ENCODE measurements at regions not wholly inside any gene's neighbourhood (a gene's known extent, or its start where the extent isn't known, plus 50 kb on each side); places are given as distances from the start of the nearest gene placed in this dataset.

DNA sequence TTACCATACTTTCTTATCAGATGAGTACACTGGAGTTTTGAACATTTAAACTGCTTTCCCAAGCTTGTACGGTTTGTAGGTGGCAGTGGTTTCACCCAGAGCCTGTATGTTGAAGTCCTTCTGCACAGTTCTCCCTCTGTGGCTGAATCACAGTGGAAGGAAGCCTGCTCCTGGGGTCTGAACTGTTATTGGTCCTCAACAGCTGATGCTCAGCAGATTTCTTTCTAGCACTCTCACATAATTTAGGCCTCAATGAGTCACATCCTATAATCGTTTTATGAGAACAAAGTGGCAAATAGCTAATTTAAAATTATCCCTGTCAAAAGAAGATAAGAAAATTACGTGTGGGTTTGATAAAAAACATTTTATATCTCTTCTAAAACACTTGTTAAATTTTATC is 229.7 kb downstream of the TLE4 start:
- Histone ChIP-seq H3K36me3 (ENCODE audit: control insufficient read depth in 2 of 2, insufficient read depth in 2 of 2, low read length in 1 of 2) (no peaks in the 10 kb centered on the region), H3K4me3 (ENCODE audit: low read length in 2 of 2) (no peak overlapping the region), H3K27ac (ENCODE audit: low read depth in 1 of 2, low read length in 1 of 2) (no peak overlapping the region), H3K4me1 (ENCODE audit: control insufficient read depth in 2 of 2, insufficient read depth in 2 of 2, low read length in 2 of 2) (no peaks in the 10 kb centered on the region), H3K9me3 (ENCODE audit: control insufficient read depth in 2 of 2, insufficient read depth in 1 of 2, low read length in 1 of 2) (no peaks in the 10 kb centered on the region), H3K27me3 (ENCODE audit: control insufficient read depth in 2 of 2, insufficient read depth in 1 of 2, low read length in 1 of 2) (no peaks in the 10 kb centered on the region)
- no peak for DNase-seq (ENCODE audit: low read depth in 6 of 9, low spot score in 9 of 9)
- 88% methylated on average over 3 of the region's 3 CpGs for WGBS

DNA sequence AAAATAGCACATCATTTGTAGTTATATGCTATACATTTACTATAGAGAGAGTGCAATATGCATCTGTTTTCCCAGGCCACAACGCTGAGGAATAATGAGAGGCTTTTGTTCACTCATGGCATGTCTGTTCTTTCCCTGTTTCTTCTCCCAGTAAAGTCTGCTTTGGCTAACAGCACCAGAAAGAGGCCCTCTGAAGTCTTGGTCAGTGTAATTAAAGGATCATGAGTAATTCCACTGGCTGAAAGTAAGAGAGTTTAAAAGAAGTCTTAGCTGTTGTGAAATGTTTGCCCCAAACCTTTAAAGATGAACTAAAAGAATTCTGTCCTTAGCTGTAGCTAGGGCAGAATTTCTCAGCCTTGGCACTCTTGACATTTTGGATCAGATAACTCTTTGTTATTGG is 228.8 kb downstream of the TLE4 start:
- Histone ChIP-seq H3K36me3 (ENCODE audit: control insufficient read depth in 2 of 2, insufficient read depth in 2 of 2, low read length in 1 of 2) (no peaks in the 10 kb centered on the region), H3K4me3 (ENCODE audit: low read length in 2 of 2) (no peak overlapping the region), H3K9me3 (ENCODE audit: control insufficient read depth in 2 of 2, insufficient read depth in 1 of 2, low read length in 1 of 2) (no peaks in the 10 kb centered on the region), H3K4me1 (ENCODE audit: control insufficient read depth in 2 of 2, insufficient read depth in 2 of 2, low read length in 2 of 2) (no peaks in the 10 kb centered on the region), H3K27ac (ENCODE audit: low read depth in 1 of 2, low read length in 1 of 2) (no peak overlapping the region), H3K27me3 (ENCODE audit: control insufficient read depth in 2 of 2, insufficient read depth in 1 of 2, low read length in 1 of 2) (no peaks in the 10 kb centered on the region)
- DNase-seq (ENCODE audit: low read depth in 6 of 9, low spot score in 9 of 9): no peak
- WGBS: 98% methylated on average over 1 of the region's 1 CpG

DNA sequence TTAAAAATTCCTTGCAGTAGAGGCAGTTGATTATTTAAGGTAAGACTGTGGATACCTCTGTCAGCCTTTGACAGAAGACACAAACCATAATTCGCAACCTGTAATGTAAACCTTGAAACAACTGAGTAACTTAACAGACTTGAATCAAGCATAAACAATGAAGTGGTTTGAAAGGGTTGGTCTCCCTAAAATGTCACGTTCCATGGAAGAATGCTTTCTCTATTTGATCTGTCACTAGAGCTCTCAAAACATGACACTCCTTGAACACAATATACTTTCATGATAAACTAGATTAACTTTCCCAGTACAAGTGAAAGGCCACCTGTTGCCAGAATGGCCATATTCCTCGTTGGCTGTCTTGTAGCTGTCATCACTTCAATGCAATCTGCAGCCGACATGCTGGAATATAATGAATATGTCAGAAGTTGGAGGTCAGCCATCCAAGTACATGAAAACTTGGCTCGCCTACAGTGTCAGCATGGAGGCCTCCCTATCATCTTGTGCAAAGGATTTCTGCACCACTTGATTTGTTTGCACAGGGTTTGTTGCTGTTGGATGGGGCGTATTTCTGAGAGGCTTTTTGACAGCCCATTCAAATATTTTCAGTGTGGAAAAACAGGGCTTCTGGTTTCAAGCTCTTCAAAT is 228.0 kb downstream of the TLE4 start:
- no peaks in the 10 kb centered on the region for H3K9me3 ChIP-seq (ENCODE audit: control insufficient read depth in 2 of 2, insufficient read depth in 1 of 2, low read length in 1 of 2)
- no peaks in the 10 kb centered on the region for H3K4me1 ChIP-seq (ENCODE audit: control insufficient read depth in 2 of 2, insufficient read depth in 2 of 2, low read length in 2 of 2)
- H3K36me3 ChIP-seq (ENCODE audit: control insufficient read depth in 2 of 2, insufficient read depth in 2 of 2, low read length in 1 of 2): no peaks in the 10 kb centered on the region
- no peak overlapping the region for H3K4me3 ChIP-seq (ENCODE audit: low read length in 2 of 2)
- H3K27ac ChIP-seq (ENCODE audit: low read depth in 1 of 2, low read length in 1 of 2): no peak overlapping the region
- 93% methylated on average over 6 of the region's 6 CpGs for WGBS
- peak in 1 of 9 donors; percentile 31 for DNase-seq (ENCODE audit: low read depth in 6 of 9, low spot score in 9 of 9)
- H3K27me3 ChIP-seq (ENCODE audit: control insufficient read depth in 2 of 2, insufficient read depth in 1 of 2, low read length in 1 of 2): no peaks in the 10 kb centered on the region

DNA sequence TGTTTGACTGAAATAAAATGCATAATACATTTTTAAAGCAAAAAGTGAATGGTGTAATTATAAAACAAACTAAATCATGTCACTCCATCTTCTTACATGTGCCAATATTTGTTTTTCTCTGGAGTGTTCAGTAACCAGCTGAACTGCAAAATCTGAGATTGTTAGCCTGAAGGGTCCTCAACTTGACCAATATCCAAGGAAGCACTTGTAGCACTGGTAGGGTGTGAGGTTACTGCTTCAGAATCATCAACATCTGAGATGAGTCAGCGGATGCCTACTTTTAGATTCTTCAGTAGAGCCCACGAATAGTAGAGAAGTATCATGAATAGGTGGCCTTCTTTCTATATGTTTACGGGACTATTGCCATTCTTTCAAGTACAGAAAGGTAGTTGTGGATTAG is 226.7 kb downstream of the TLE4 start:
- no peak for DNase-seq (ENCODE audit: low read depth in 6 of 9, low spot score in 9 of 9)
- Histone ChIP-seq H3K27me3 (ENCODE audit: control insufficient read depth in 2 of 2, insufficient read depth in 1 of 2, low read length in 1 of 2) (no peaks in the 10 kb centered on the region), H3K4me3 (ENCODE audit: low read length in 2 of 2) (no peak overlapping the region), H3K4me1 (ENCODE audit: control insufficient read depth in 2 of 2, insufficient read depth in 2 of 2, low read length in 2 of 2) (no peaks in the 10 kb centered on the region), H3K9me3 (ENCODE audit: control insufficient read depth in 2 of 2, insufficient read depth in 1 of 2, low read length in 1 of 2) (no peaks in the 10 kb centered on the region), H3K27ac (ENCODE audit: low read depth in 1 of 2, low read length in 1 of 2) (no peak overlapping the region), H3K36me3 (ENCODE audit: control insufficient read depth in 2 of 2, insufficient read depth in 2 of 2, low read length in 1 of 2) (no peaks in the 10 kb centered on the region)
- WGBS: 97% methylated on average over 3 of the region's 3 CpGs

DNA sequence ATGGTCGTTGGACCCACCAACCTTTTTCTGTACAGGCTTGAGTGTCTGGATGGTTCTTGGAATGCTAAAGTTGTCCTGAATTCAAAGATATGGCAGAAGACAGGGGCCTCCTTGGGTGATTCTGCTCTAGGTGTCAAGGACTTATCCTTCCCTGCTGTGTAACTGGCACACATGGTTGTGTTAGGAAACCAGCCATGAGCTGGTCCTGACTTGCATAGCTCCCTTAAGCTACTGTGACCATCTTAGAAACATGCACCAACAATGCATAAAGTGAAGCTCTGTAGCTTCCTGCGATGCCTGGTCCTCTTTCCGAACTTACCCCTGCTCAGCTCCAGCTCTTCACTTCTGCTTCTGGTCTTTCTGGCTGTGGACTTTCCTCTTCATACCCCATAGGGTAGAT is 224.6 kb downstream of the TLE4 start:
- Histone ChIP-seq H3K4me1 (ENCODE audit: control insufficient read depth in 2 of 2, insufficient read depth in 2 of 2, low read length in 2 of 2) (no peaks in the 10 kb centered on the region), H3K36me3 (ENCODE audit: control insufficient read depth in 2 of 2, insufficient read depth in 2 of 2, low read length in 1 of 2) (no peaks in the 10 kb centered on the region), H3K27me3 (ENCODE audit: control insufficient read depth in 2 of 2, insufficient read depth in 1 of 2, low read length in 1 of 2) (no peaks in the 10 kb centered on the region), H3K27ac (ENCODE audit: low read depth in 1 of 2, low read length in 1 of 2) (no peak overlapping the region), H3K4me3 (ENCODE audit: low read length in 2 of 2) (no peak overlapping the region), H3K9me3 (ENCODE audit: control insufficient read depth in 2 of 2, insufficient read depth in 1 of 2, low read length in 1 of 2) (no peaks in the 10 kb centered on the region)
- 98% methylated on average over 3 of the region's 3 CpGs for WGBS
- no peak for DNase-seq (ENCODE audit: low read depth in 6 of 9, low spot score in 9 of 9)

DNA sequence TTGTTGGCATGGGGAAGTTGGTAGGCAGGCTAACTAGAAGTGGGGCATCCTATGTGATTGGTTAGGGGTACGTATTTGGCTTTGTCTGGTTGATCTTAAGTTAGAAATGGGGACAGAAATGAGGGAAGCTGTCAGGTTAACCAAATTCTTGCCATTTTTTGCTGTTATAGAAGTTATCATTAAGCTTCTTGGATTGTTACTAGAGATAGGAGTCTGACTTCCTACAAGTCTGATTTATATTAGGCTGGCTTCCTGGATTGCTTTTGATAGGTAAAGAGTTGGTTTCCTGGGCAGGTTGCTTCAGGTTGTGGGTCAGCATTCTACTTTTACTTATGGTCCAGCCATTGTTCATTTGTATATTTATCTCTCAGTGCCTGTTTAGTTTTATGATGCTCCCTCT is 216.9 kb downstream of the TLE4 start:
- Histone ChIP-seq H3K27me3 (ENCODE audit: control insufficient read depth in 2 of 2, insufficient read depth in 1 of 2, low read length in 1 of 2) (no peaks in the 10 kb centered on the region), H3K4me3 (ENCODE audit: low read length in 2 of 2) (no peak overlapping the region), H3K9me3 (ENCODE audit: control insufficient read depth in 2 of 2, insufficient read depth in 1 of 2, low read length in 1 of 2) (no peaks in the 10 kb centered on the region), H3K4me1 (ENCODE audit: control insufficient read depth in 2 of 2, insufficient read depth in 2 of 2, low read length in 2 of 2) (no peaks in the 10 kb centered on the region), H3K27ac (ENCODE audit: low read depth in 1 of 2, low read length in 1 of 2) (no peak overlapping the region), H3K36me3 (ENCODE audit: control insufficient read depth in 2 of 2, insufficient read depth in 2 of 2, low read length in 1 of 2) (no peaks in the 10 kb centered on the region)
- no peak for DNase-seq (ENCODE audit: low read depth in 6 of 9, low spot score in 9 of 9)
- WGBS: 96% methylated on average over 1 of the region's 1 CpG

DNA sequence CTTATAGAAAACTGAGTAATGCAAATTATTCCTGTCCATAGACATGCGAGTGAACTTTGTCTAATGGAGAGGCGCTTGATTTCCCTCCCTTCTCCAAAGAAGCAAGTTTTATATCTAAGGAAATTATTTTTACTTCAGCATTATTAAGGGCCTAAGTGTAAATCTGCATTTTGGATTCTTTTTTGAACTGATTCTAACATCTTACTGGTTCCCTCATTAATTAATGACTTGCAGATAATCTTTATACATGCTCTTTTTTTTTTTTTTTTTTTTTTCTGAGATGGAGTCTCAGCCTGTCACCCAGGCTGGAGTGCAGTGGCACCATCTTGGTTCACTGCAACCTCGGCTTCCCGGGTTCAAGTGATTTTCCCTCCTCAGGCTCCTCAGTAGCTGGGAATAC is 209.5 kb downstream of the TLE4 start:
- 97% methylated on average over 4 of the region's 4 CpGs for WGBS
- Histone ChIP-seq H3K36me3 (ENCODE audit: control insufficient read depth in 2 of 2, insufficient read depth in 2 of 2, low read length in 1 of 2) (no peaks in the 10 kb centered on the region), H3K4me1 (ENCODE audit: control insufficient read depth in 2 of 2, insufficient read depth in 2 of 2, low read length in 2 of 2) (no peaks in the 10 kb centered on the region)

DNA sequence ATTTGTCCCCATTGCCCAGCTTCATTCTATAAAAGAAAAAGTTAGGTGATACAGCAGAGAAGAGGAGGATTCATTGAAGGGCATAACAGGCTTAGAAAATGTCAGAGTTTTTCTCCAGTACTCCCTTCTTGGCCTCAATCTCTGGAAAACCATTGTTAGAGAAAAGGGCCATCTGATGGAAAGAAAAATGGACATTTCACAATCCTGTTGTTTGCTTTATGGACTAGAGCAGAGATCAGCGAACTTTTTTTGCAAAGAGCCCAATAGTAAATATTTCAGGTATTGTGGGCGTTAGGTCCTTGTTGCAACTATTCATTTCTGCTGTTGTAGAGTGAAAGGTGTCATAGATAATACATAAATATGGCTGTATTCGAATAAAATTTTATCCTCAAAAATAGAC is 208.8 kb downstream of the TLE4 start:
- Histone ChIP-seq H3K4me1 (ENCODE audit: control insufficient read depth in 2 of 2, insufficient read depth in 2 of 2, low read length in 2 of 2) (no peaks in the 10 kb centered on the region), H3K27me3 (ENCODE audit: control insufficient read depth in 2 of 2, insufficient read depth in 1 of 2, low read length in 1 of 2) (no peaks in the 10 kb centered on the region), H3K36me3 (ENCODE audit: control insufficient read depth in 2 of 2, insufficient read depth in 2 of 2, low read length in 1 of 2) (no peaks in the 10 kb centered on the region), H3K4me3 (ENCODE audit: low read length in 2 of 2) (no peak overlapping the region), H3K9me3 (ENCODE audit: control insufficient read depth in 2 of 2, insufficient read depth in 1 of 2, low read length in 1 of 2) (no peaks in the 10 kb centered on the region), H3K27ac (ENCODE audit: low read depth in 1 of 2, low read length in 1 of 2) (no peak overlapping the region)
- 97% methylated on average over 3 of the region's 3 CpGs for WGBS
- DNase-seq (ENCODE audit: low read depth in 6 of 9, low spot score in 9 of 9): no peak

More for the DNA sequence above, 209.5 kb downstream of the TLE4 start:
- Histone ChIP-seq H3K4me3 (ENCODE audit: low read length in 2 of 2) (no peak overlapping the region), H3K9me3 (ENCODE audit: control insufficient read depth in 2 of 2, insufficient read depth in 1 of 2, low read length in 1 of 2) (no peaks in the 10 kb centered on the region), H3K27me3 (ENCODE audit: control insufficient read depth in 2 of 2, insufficient read depth in 1 of 2, low read length in 1 of 2) (no peaks in the 10 kb centered on the region), H3K27ac (ENCODE audit: low read depth in 1 of 2, low read length in 1 of 2) (no peak overlapping the region)
- no peak for DNase-seq (ENCODE audit: low read depth in 6 of 9, low spot score in 9 of 9)

DNA sequence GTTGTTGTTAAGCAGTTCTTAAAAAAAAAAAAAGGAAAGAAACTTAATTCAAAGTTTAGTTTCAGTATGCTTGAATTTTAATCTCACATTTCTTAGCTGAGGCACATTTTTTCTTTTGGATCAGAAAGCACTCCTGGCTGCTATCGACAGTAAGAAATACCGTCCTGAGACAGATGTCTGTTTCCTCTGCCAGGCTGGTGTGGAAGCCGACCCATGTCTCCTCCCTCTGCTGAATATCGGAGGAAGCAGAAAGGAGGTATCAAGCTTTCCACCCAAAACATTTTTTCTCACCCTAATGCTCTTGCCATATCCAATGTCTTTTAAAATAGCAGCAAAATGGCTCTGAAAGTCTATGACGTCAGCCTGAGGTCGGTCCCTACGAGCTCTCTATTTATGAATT is 208.1 kb downstream of the TLE4 start:
- H3K27ac ChIP-seq (ENCODE audit: low read depth in 1 of 2, low read length in 1 of 2): no peak overlapping the region
- no peak for DNase-seq (ENCODE audit: low read depth in 6 of 9, low spot score in 9 of 9)
- H3K27me3 ChIP-seq (ENCODE audit: control insufficient read depth in 2 of 2, insufficient read depth in 1 of 2, low read length in 1 of 2): no peaks in the 10 kb centered on the region
- H3K9me3 ChIP-seq (ENCODE audit: control insufficient read depth in 2 of 2, insufficient read depth in 1 of 2, low read length in 1 of 2): no peaks in the 10 kb centered on the region
- H3K36me3 ChIP-seq (ENCODE audit: control insufficient read depth in 2 of 2, insufficient read depth in 2 of 2, low read length in 1 of 2): no peaks in the 10 kb centered on the region
- H3K4me3 ChIP-seq (ENCODE audit: low read length in 2 of 2): no peak overlapping the region
- WGBS: 93% methylated on average over 7 of the region's 7 CpGs
- H3K4me1 ChIP-seq (ENCODE audit: control insufficient read depth in 2 of 2, insufficient read depth in 2 of 2, low read length in 2 of 2): no peaks in the 10 kb centered on the region

DNA sequence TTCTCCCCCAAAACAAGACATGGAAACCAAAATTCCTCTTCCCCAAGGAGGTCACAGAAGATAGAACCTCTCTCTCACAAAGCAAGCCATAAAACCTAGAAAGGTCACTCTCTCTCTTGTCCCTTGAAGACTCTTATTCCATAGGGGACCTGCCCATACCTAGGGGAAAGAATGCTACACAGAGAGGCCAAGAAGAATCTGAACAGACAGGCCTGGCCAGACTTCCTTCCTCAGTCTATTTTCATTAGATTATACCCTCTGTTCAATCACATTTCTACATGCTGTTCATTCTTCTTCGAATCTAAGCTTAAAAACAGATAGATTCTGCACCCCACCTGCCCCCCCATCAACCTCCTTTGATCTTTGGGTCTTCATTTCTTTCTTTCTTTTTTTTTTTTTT is 206.8 kb downstream of the TLE4 start:
- Histone ChIP-seq H3K4me1 (ENCODE audit: control insufficient read depth in 2 of 2, insufficient read depth in 2 of 2, low read length in 2 of 2) (no peaks in the 10 kb centered on the region), H3K27ac (ENCODE audit: low read depth in 1 of 2, low read length in 1 of 2) (no peak overlapping the region), H3K4me3 (ENCODE audit: low read length in 2 of 2) (no peak overlapping the region), H3K36me3 (ENCODE audit: control insufficient read depth in 2 of 2, insufficient read depth in 2 of 2, low read length in 1 of 2) (no peaks in the 10 kb centered on the region), H3K27me3 (ENCODE audit: control insufficient read depth in 2 of 2, insufficient read depth in 1 of 2, low read length in 1 of 2) (no peaks in the 10 kb centered on the region), H3K9me3 (ENCODE audit: control insufficient read depth in 2 of 2, insufficient read depth in 1 of 2, low read length in 1 of 2) (no peaks in the 10 kb centered on the region)
- DNase-seq (ENCODE audit: low read depth in 6 of 9, low spot score in 9 of 9): no peak
- 98% methylated on average over 1 of the region's 1 CpG for WGBS
